ENCODE measurements at regions not wholly inside any gene's neighbourhood (a gene's known extent, or its start where the extent isn't known, plus 50 kb on each side); places are given as distances from the start of the nearest gene placed in this dataset.

- Histone ChIP-seq H2AK5ac (ENCODE audit: low read depth, low read length) (no peak overlapping the region), H3K9me3 (ENCODE audit: insufficient read depth in 2 of 2, low read depth in 1 of 2, low read length in 1 of 2) (no peaks in the 10 kb centered on the region), H3K14ac (ENCODE audit: insufficient read length) (no peak overlapping the region), H2BK120ac (replicated peaks; ENCODE audit: low read depth, low read length) (no peak overlapping the region), H3K79me2 (ENCODE audit: control insufficient read depth in 1 of 2, insufficient read depth in 2 of 2, low read length in 2 of 2) (no peaks in the 10 kb centered on the region), H4K5ac (ENCODE audit: insufficient read length, low read depth, low read length) (no peak overlapping the region), H4K8ac (ENCODE audit: extremely low read depth, insufficient read depth, low read length) (no peak overlapping the region), H4K20me1 (replicated peaks in 1 of 2; ENCODE audit: control insufficient read depth in 1 of 2, insufficient read depth in 2 of 2, low read length in 2 of 2) (no peaks in the 10 kb centered on the region), H2BK5ac (ENCODE audit: low read depth, low read length) (no peak overlapping the region), H3K9ac (replicated peaks in 1 of 4; ENCODE audit: extremely low read depth in 1 of 4, low read depth in 3 of 4, low read length in 3 of 4) (no peak overlapping the region), H2BK15ac (ENCODE audit: low read length) (no peak overlapping the region), H3K4me1 (replicated peaks in 1 of 4; ENCODE audit: control insufficient read depth in 3 of 4, insufficient read depth in 4 of 4, low read length in 3 of 4) (no peaks in the 10 kb centered on the region), H3K27me3 (replicated peaks in 1 of 4; ENCODE audit: control insufficient read depth in 3 of 4, extremely low read depth in 1 of 4, insufficient read depth in 3 of 4, low read length in 3 of 4) (no peaks in the 10 kb centered on the region), H3K79me1 (ENCODE audit: low read depth, low read length) (no peaks in the 10 kb centered on the region), H3K23ac (ENCODE audit: insufficient read length) (no peak overlapping the region), H3K4me3 (ENCODE audit: extremely low read depth in 1 of 4, insufficient read depth in 2 of 4, low read depth in 3 of 4, low read length in 4 of 4) (no peak overlapping the region), H3K56ac (replicated peaks; ENCODE audit: insufficient read length, low read depth, low read length) (no peak overlapping the region), H2BK20ac (ENCODE audit: low read length) (no peak overlapping the region), H3K4me2 (ENCODE audit: insufficient read depth in 1 of 2, low read depth in 2 of 2, low read length in 2 of 2) (no peak overlapping the region), H3K36me3 (ENCODE audit: control insufficient read depth in 2 of 4, insufficient read depth in 4 of 4, low read length in 3 of 4) (no peaks in the 10 kb centered on the region), H2AFZ (ENCODE audit: low read length) (no peak overlapping the region), H4K91ac (replicated peaks; ENCODE audit: insufficient read length, low read length) (no peak overlapping the region), H3K4ac (replicated peaks; ENCODE audit: insufficient read length, low read depth, low read length) (no peak overlapping the region), H3K23me2 (ENCODE audit: low read depth, low read length) (no peaks in the 10 kb centered on the region), H3K18ac (ENCODE audit: extremely low read depth, low read length) (no peak overlapping the region; the same call in 1 of the 2 replicates), H3K27ac (ENCODE audit: low read depth, low read length) (no peak overlapping the region), H2BK12ac (ENCODE audit: low read depth, low read length) (no peak overlapping the region)
- ChIA-PET CTCF (ENCODE audit: partially characterized antibody) (no interaction called here), POLR2A (ENCODE audit: partially characterized antibody) (no interaction called here)
- WGBS, 2 experiments (ENCODE audit: extremely low coverage in 1 of 2, insufficient coverage in 1 of 2, insufficient read length in 1 of 2, insufficient replicate concordance in 2 of 2, low coverage in 1 of 2, low lambda C conversion rate in 2 of 2, missing lambda C conversion rate in 1 of 2) = 59% methylated on average over 3 of the region's 3 CpGs; no CpG with 5 or more reads in 1 of the 2 experiments
- DNase-seq (ENCODE audit: low read depth in 1 of 2, low spot score in 2 of 2) = no peak
- TF ChIP-seq MAX (IDR thresholded peaks at IDR 0.05) (no peak), YY1 (IDR thresholded peaks at IDR 0.05; ENCODE audit: low read depth, low read length) (no peak), SAP30 (IDR thresholded peaks at IDR 0.05; ENCODE audit: insufficient read depth, insufficient replicate concordance, low read length) (no peak), FOSL1 (IDR thresholded peaks at IDR 0.05; ENCODE audit: insufficient read depth, low read depth, low read length) (no peak), ASH2L (IDR thresholded peaks at IDR 0.05; ENCODE audit: low read length) (no peak), RFX5 (IDR thresholded peaks at IDR 0.05; ENCODE audit: borderline replicate concordance, low read depth, low read length) (no peak)
- TF ChIP-seq, protein P1, sequence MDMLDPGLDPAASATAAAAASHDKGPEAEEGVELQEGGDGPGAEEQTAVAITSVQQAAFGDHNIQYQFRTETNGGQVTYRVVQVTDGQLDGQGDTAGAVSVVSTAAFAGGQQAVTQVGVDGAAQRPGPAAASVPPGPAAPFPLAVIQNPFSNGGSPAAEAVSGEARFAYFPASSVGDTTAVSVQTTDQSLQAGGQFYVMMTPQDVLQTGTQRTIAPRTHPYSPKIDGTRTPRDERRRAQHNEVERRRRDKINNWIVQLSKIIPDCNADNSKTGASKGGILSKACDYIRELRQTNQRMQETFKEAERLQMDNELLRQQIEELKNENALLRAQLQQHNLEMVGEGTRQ (IDR thresholded peaks at IDR 0.05; ENCODE audit: low read length) = no peak
- no peak for FAIRE-seq
Observed at GRCh38 chr3:30155755-30156154, 450.6 kb upstream of the TGFBR2 start.
